ENCODE measurements at regions not wholly inside any gene's neighbourhood (a gene's known extent, or its start where the extent isn't known, plus 50 kb on each side); places are given as distances from the start of the nearest gene placed in this dataset.

DNA sequence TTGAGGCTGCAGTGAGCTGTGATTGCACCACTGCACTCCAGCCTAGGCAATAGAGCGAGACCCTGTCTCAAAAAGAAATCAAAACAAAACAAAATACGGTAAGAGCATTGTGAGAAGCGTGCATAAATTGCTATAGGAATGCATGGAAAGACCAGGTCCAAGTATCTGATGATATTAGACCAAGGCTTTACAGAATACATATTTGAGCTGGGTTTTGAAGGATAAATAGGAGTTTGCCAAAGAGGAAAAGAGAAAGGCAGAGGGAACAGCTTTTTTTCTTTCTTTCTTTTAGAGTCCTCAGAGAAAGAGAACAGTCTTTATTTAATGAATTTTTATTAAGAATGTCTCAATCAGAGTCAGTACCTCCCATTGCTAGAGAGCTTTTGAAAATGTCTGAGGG, 79.5 kb upstream of the PRPS1 start:
- Histone ChIP-seq H3K9ac (ENCODE audit: insufficient read depth, low read depth, low read length) (no peak overlapping the region), H3K4me3 (replicated peaks in 1 of 3; ENCODE audit: insufficient read depth in 1 of 3, low read depth in 2 of 3, low read length in 3 of 3) (no peak overlapping the region), H3K36me3 (replicated peaks in 1 of 2; ENCODE audit: control insufficient read depth in 1 of 2, insufficient read depth in 2 of 2, low read length in 2 of 2) (no peaks in the 10 kb centered on the region), H3K79me2 (ENCODE audit: insufficient read depth, low read length) (no peaks in the 10 kb centered on the region), H2AFZ (ENCODE audit: low read length) (no peak overlapping the region), H3K9me3 (ENCODE audit: low read length) (no peaks in the 10 kb centered on the region), H3K4me1 (ENCODE audit: insufficient read depth, low read length) (no peaks in the 10 kb centered on the region), H3K4me2 (ENCODE audit: low read depth, low read length) (no peak overlapping the region), H3K27me3 (ENCODE audit: control insufficient read depth in 1 of 2, insufficient read depth in 2 of 2, low read length in 2 of 2) (no peaks in the 10 kb centered on the region; a peak in 1 of 5 replicates), H4K20me1 (ENCODE audit: insufficient read depth, low read length) (no peaks in the 10 kb centered on the region), H3K27ac (ENCODE audit: extremely low read length, insufficient read depth, low read length) (no peak overlapping the region)
- POLR2A ChIA-PET: no interaction called here
- ATAC-seq: no peak
- intact Hi-C loops (cut with micrococcal nuclease; ENCODE audit: unreplicated experiment): no loop called here
- WGBS (ENCODE audit: low lambda C conversion rate): 50% methylated on average over 3 of the region's 3 CpGs
- CTCF ChIA-PET (ENCODE audit: low intra/inter-chr PET ratio, low total read pairs): no interaction called here
- no peak for TF ChIP-seq ZBTB20 (CRISPR knock-in tag; IDR thresholded peaks at IDR 0.05; ENCODE audit: borderline replicate concordance, low read depth)
- no peak for TF ChIP-seq NFRKB (IDR thresholded peaks at IDR 0.05)
- TF ChIP-seq, protein P1, sequence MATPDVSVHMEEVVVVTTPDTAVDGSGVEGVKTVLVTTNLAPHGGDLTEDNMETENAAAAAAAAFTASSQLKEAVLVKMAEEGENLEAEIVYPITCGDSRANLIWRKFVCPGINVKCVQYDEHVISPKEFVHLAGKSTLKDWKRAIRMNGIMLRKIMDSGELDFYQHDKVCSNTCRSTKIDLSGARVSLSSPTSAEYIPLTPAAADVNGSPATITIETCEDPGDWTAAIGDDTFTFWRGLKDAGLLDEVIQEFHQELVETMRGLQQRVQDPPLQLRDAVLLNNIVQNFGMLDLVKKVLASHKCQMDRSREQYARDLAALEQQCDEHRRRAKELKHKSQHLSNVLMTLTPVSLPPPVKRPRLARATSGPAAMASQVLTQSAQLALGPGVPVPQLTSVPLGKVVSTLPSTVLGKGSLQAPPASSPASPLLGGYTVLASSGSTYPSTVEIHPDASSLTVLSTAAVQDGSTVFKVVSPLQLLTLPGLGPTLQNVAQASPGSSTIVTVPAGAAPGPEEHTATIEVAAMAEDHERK (CRISPR knock-in tag; IDR thresholded peaks at IDR 0.05; ENCODE audit: low read depth): no peak
- TF ChIP-seq PRPF4 (IDR thresholded peaks at IDR 0.05; ENCODE audit: low read depth, low read length, poor library complexity, severe bottlenecking): no peak
- no peak for TF ChIP-seq ZNF510 (CRISPR knock-in tag; IDR thresholded peaks at IDR 0.05; ENCODE audit: low read depth)
- no peak for TF ChIP-seq HNF4G (IDR thresholded peaks at IDR 0.05; ENCODE audit: borderline replicate concordance, low read depth, low read length)
- no peak for TF ChIP-seq HNF4G (CRISPR knock-in tag; IDR thresholded peaks at IDR 0.05; ENCODE audit: borderline replicate concordance, low read depth)
- no peak for TF ChIP-seq KLF13 (CRISPR knock-in tag; IDR thresholded peaks at IDR 0.05)
- no peak for TF ChIP-seq TRIM22 (IDR thresholded peaks at IDR 0.05)
- no peak for TF ChIP-seq CEBPG (CRISPR knock-in tag; IDR thresholded peaks at IDR 0.05)
- no TSS peak for BruUV-seq (replicated peaks)
- no peak for FAIRE-seq
- in situ Hi-C loops (cut with HindIII; ENCODE audit: extremely low pct_ligation_motif_present, low pct_unique_long_range_greater_than_20kb): no loop called here
- no peak for DNase-seq (ENCODE audit: low spot score)

Data from HepG2 (cell line).